ENCODE measurements at regions not wholly inside any gene's neighbourhood (a gene's known extent, or its start where the extent isn't known, plus 50 kb on each side); places are given as distances from the start of the nearest gene placed in this dataset.
"Not testable (repeated sequence)": the region's sequence is repeated elsewhere in the genome, so short reads cannot be mapped to it uniquely, and the experiment has no call there.

DNA sequence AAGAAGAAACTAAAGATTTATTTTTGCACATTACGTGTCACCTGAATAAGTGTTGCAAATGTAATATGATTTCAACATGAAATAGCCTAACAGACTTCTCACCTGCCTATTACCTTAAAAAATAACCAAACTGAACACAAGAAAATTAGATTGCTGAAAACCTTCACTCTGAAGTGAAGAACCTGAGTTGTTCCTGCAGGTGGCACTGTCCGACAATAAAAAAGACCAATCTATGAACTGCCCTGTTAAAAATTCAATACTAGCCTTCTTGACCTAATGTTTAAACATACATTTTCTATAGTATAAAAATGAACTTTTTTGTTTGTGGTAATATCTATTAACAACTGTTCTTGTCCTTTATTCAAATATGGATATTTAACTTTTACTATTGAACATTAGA, 69.2 kb upstream of the PNPLA4 start:
- Histone ChIP-seq H3K4me2 (replicated peaks; ENCODE audit: extremely low read depth, low read length, poor library complexity, severe bottlenecking) (no peak overlapping the region), H2AFZ (ENCODE audit: insufficient read depth, low read depth, low read length, poor library complexity, severe bottlenecking) (no peak overlapping the region), H3K9me3 (replicated peaks in 1 of 2; ENCODE audit: control insufficient read depth in 1 of 2, insufficient read depth in 1 of 2, low read length in 2 of 2) (no peaks in the 10 kb centered on the region), H3K36me3 (replicated peaks in 1 of 2; ENCODE audit: control insufficient read depth in 1 of 2, insufficient read depth in 2 of 2, low read length in 2 of 2) (no peaks in the 10 kb centered on the region), H3K4me1 (ENCODE audit: control insufficient read depth in 1 of 2, insufficient read depth in 2 of 2, low read length in 2 of 2) (no peaks in the 10 kb centered on the region), H3K27me3 (ENCODE audit: control insufficient read depth in 2 of 2, insufficient read depth in 2 of 2, low read length in 2 of 2) (no peaks in the 10 kb centered on the region), H3K79me2 (ENCODE audit: insufficient read depth, low read length) (no peaks in the 10 kb centered on the region), H3K9ac (ENCODE audit: insufficient read depth, low read length, poor library complexity, severe bottlenecking) (no peak overlapping the region), H3K4me3 (replicated peaks in 1 of 3; ENCODE audit: low read depth in 2 of 3, low read length in 3 of 3) (no peak overlapping the region), H4K20me1 (ENCODE audit: insufficient read depth, low read length) (no peaks in the 10 kb centered on the region), H3K27ac (ENCODE audit: low read depth in 1 of 2, low read length in 2 of 2) (no peak overlapping the region)
- WGBS (ENCODE audit: insufficient coverage): no CpG with 5 or more reads among the region's 2 CpGs
- Mint-ChIP-seq H3K27ac (no peak overlapping the region), H3K9me3 (peaks cover 0 to 7% (median 0%) of the 10 kb centered on the region in 7 donors), H3K4me3 (no peak overlapping the region), H3K36me3 (no peaks in the 10 kb centered on the region), H3K27me3 (ENCODE audit: low read depth in 3 of 3) (peaks cover 0 to 6% (median 2%) of the 10 kb centered on the region in 3 donors), H3K4me1 (peaks cover 3% of the 10 kb centered on the region)
- intact Hi-C loops (cut with micrococcal nuclease): loop anchor here (5.0 kb wide), 1 partner anchor 741 kb away; no protein-coding TSS in a partner anchor
- TF ChIP-seq, protein P1, sequence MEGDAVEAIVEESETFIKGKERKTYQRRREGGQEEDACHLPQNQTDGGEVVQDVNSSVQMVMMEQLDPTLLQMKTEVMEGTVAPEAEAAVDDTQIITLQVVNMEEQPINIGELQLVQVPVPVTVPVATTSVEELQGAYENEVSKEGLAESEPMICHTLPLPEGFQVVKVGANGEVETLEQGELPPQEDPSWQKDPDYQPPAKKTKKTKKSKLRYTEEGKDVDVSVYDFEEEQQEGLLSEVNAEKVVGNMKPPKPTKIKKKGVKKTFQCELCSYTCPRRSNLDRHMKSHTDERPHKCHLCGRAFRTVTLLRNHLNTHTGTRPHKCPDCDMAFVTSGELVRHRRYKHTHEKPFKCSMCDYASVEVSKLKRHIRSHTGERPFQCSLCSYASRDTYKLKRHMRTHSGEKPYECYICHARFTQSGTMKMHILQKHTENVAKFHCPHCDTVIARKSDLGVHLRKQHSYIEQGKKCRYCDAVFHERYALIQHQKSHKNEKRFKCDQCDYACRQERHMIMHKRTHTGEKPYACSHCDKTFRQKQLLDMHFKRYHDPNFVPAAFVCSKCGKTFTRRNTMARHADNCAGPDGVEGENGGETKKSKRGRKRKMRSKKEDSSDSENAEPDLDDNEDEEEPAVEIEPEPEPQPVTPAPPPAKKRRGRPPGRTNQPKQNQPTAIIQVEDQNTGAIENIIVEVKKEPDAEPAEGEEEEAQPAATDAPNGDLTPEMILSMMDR (IDR thresholded peaks at IDR 0.05): peak; percentile 62
- DNase-seq: peak; percentile 1 to 18 (median 15)

DNA sequence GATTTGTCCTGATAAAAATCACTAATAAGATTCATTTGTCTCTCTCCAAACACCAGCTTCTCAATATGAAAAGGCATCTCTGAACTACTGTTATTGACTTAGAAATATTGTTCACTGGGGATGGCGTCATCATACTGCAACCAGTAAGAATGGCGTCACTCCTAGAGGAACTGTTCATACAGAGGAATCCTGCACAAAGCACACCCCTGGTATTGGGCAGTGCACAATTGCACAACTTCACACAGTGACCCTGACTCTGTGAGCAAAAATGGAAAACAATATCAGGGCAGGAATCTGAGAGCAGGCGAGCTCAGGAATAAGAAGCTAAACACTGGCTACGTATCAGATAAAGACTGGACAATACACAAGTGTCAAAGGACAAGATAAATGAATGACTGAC, 66.7 kb upstream of the PNPLA4 start:
- Histone ChIP-seq H3K9ac (ENCODE audit: insufficient read depth, low read length, poor library complexity, severe bottlenecking) (no peak overlapping the region), H3K4me2 (replicated peaks; ENCODE audit: extremely low read depth, low read length, poor library complexity, severe bottlenecking) (no peak overlapping the region), H2AFZ (ENCODE audit: insufficient read depth, low read depth, low read length, poor library complexity, severe bottlenecking) (no peak overlapping the region), H3K79me2 (ENCODE audit: insufficient read depth, low read length) (no peaks in the 10 kb centered on the region), H3K4me1 (ENCODE audit: control insufficient read depth in 1 of 2, insufficient read depth in 2 of 2, low read length in 2 of 2) (no peaks in the 10 kb centered on the region), H4K20me1 (ENCODE audit: insufficient read depth, low read length) (no peaks in the 10 kb centered on the region), H3K9me3 (replicated peaks in 1 of 2; ENCODE audit: control insufficient read depth in 1 of 2, insufficient read depth in 1 of 2, low read length in 2 of 2) (no peaks in the 10 kb centered on the region), H3K4me3 (replicated peaks in 1 of 3; ENCODE audit: low read depth in 2 of 3, low read length in 3 of 3) (no peak overlapping the region), H3K36me3 (replicated peaks in 1 of 2; ENCODE audit: control insufficient read depth in 1 of 2, insufficient read depth in 2 of 2, low read length in 2 of 2) (no peaks in the 10 kb centered on the region), H3K27me3 (ENCODE audit: control insufficient read depth in 2 of 2, insufficient read depth in 2 of 2, low read length in 2 of 2) (no peaks in the 10 kb centered on the region), H3K27ac (ENCODE audit: low read depth in 1 of 2, low read length in 2 of 2) (no peak overlapping the region)
- Mint-ChIP-seq H3K9me3 (peaks cover 0 to 3% (median 0%) of the 10 kb centered on the region in 7 donors), H3K27ac (no peak overlapping the region), H3K4me1 (peaks cover 3% of the 10 kb centered on the region), H3K27me3 (ENCODE audit: low read depth in 3 of 3) (peaks cover 0 to 2% (median 0%) of the 10 kb centered on the region in 3 donors), H3K4me3 (no peak overlapping the region), H3K36me3 (no peaks in the 10 kb centered on the region)
- TF ChIP-seq, protein P1 (IDR thresholded peaks at IDR 0.05): no peak
- WGBS (ENCODE audit: insufficient coverage): 50% methylated on average over 4 of the region's 4 CpGs
- DNase-seq: no peak
- intact Hi-C loops (cut with micrococcal nuclease): no loop called here

DNA sequence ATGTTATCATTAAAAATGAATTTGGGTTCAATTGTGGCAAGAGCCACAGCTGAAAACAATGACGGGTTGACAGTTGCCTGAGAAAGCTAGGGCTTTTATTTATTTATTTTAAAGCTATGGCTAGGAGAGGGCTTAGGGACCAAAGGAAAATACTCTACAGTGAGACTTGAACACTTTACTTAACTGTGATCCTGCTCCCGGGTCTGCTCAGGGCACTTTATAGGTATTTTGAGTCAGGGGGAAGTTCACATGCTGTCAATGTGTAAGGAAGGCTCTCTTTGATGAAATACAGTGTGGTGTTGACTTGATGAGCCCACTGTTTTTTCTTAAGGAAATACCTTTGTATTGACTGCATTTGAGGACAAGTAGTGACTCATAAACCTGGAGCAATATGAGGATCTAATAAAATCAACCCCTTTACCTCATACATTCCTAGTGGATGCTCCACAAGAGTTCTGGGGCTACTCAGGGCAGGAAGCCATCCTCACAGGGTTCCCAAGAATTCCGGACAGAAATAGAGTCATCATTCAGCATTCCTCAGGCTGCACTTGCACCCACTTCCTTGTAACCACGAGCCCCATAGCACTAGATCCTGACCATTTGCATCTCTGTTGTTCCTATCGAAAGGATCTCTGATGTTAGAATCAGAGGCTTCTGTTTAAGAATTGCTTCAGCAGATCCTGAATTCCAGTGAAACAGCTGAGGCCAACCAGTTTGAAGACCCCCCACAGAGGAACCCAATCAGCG, 61.0 kb upstream of the PNPLA4 start:
- peaks cover 7 to 11% of the 10 kb centered on the region in 2 donors for H3K4me1 ChIP-seq (ENCODE audit: control insufficient read depth in 1 of 2, insufficient read depth in 2 of 2, low read length in 2 of 2)
- H3K4me2 ChIP-seq (replicated peaks; ENCODE audit: extremely low read depth, low read length, poor library complexity, severe bottlenecking); H4K20me1 ChIP-seq (ENCODE audit: insufficient read depth, low read length); H3K9me3 Mint-ChIP-seq; H3K27me3 ChIP-seq (ENCODE audit: control insufficient read depth in 2 of 2, insufficient read depth in 2 of 2, low read length in 2 of 2); H3K27ac ChIP-seq (ENCODE audit: low read depth in 1 of 2, low read length in 2 of 2); H3K27ac Mint-ChIP-seq; H3K4me3 ChIP-seq (replicated peaks in 1 of 3; ENCODE audit: low read depth in 2 of 3, low read length in 3 of 3); DNase-seq; intact Hi-C loops (cut with micrococcal nuclease); H2AFZ ChIP-seq (ENCODE audit: insufficient read depth, low read depth, low read length, poor library complexity, severe bottlenecking); H3K4me3 Mint-ChIP-seq; H3K79me2 ChIP-seq (ENCODE audit: insufficient read depth, low read length); H3K36me3 Mint-ChIP-seq; H3K27me3 Mint-ChIP-seq (ENCODE audit: low read depth in 3 of 3); H3K9me3 ChIP-seq (replicated peaks in 1 of 2; ENCODE audit: control insufficient read depth in 1 of 2, insufficient read depth in 1 of 2, low read length in 2 of 2); H3K9ac ChIP-seq (ENCODE audit: insufficient read depth, low read length, poor library complexity, severe bottlenecking); H3K36me3 ChIP-seq (replicated peaks in 1 of 2; ENCODE audit: control insufficient read depth in 1 of 2, insufficient read depth in 2 of 2, low read length in 2 of 2): not testable (repeated sequence)
- no CpG with 5 or more reads among the region's 6 CpGs for WGBS (ENCODE audit: insufficient coverage)
- H3K4me1 Mint-ChIP-seq: peaks cover 15% of the 10 kb centered on the region
